ENCODE measurements at regions not wholly inside any gene's neighbourhood (a gene's known extent, or its start where the extent isn't known, plus 50 kb on each side); places are given as distances from the start of the nearest gene placed in this dataset.

DNA sequence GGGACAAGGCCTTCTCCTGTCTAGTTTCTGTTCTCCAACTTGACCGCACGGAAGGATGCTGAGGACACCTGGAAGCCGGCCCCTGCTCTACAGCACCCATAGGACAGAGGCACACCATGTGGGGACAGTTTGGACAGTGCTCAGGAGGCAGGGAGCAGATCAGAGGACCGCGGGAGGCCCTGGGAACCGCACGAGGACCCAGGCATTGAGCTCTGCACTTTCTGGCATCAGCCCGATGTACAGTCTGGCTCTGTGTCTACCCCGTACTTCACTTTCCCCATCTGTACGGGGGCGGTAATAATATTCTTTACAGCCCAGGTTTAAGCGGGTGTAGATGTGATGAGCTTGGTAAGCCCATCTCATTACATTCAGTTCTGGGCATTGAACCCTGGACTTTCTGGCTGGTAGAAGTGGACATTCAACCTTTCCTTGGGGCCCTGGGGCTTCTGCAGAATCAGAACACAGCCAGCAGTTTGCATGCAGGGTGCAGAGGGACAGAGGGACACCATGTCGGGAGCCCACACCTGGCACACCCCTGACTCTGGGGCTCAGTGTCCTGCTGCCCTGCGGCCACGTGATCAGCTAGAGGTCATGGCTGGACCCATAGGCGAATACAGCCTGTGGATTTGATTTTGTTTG is 258.7 kb downstream of the SEC14L1 start:
- H3K4me2 ChIP-seq (ENCODE audit: low read depth, low read length, poor library complexity, severe bottlenecking) = no peak overlapping the region
- H3K27ac ChIP-seq (ENCODE audit: low read depth, low read length) = no peak overlapping the region

DNA sequence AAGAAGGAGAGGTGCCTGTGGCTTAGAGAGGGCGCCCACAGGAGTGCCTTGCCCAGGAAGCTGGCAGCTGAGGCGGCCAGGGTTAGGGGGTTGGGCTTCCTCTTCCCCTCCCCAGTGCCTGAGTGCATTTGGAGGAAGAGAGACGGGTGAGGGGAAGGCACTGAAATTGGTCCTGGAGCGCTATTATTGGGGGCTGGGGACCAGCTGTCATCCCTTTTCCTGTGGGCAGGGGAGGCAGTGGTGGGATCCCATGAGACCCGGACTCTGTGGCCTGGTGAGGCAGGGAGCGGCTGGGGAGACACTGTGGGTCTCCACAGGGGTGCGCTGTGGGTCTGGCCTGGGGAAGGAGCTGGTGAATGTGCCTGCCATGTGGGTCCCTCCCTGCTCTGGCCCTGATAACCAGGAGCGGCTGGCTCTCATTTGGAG is 259.7 kb downstream of the SEC14L1 start:
- Histone ChIP-seq H2AFZ (ENCODE audit: low read depth, low read length, severe bottlenecking) (no peak overlapping the region), H3K36me3 (ENCODE audit: low read length) (no peaks in the 10 kb centered on the region), H3K9ac (ENCODE audit: low read length) (no peak overlapping the region; the same call in 1 of the 2 replicates), H3F3A (ENCODE audit: insufficient read depth) (no peaks in the 10 kb centered on the region), H3K27me3 (ENCODE audit: low read length) (no peaks in the 10 kb centered on the region), H3K79me2 (ENCODE audit: insufficient read depth, low read length) (no peaks in the 10 kb centered on the region), H3K4me3 (ENCODE audit: insufficient read depth, low read length, poor library complexity, severe bottlenecking) (no peak overlapping the region), H3K27ac (ENCODE audit: low read depth, low read length) (no peak overlapping the region), H3K9me2 (replicated peaks; ENCODE audit: insufficient read depth, low read length) (no peaks in the 10 kb centered on the region), H3K4me2 (ENCODE audit: low read depth, low read length, poor library complexity, severe bottlenecking) (no peak overlapping the region), H3K9me3 (ENCODE audit: insufficient read depth, low read length) (no peaks in the 10 kb centered on the region), H4K20me1 (ENCODE audit: low read depth, low read length) (no peaks in the 10 kb centered on the region)
- TF ChIP-seq, protein P1, sequence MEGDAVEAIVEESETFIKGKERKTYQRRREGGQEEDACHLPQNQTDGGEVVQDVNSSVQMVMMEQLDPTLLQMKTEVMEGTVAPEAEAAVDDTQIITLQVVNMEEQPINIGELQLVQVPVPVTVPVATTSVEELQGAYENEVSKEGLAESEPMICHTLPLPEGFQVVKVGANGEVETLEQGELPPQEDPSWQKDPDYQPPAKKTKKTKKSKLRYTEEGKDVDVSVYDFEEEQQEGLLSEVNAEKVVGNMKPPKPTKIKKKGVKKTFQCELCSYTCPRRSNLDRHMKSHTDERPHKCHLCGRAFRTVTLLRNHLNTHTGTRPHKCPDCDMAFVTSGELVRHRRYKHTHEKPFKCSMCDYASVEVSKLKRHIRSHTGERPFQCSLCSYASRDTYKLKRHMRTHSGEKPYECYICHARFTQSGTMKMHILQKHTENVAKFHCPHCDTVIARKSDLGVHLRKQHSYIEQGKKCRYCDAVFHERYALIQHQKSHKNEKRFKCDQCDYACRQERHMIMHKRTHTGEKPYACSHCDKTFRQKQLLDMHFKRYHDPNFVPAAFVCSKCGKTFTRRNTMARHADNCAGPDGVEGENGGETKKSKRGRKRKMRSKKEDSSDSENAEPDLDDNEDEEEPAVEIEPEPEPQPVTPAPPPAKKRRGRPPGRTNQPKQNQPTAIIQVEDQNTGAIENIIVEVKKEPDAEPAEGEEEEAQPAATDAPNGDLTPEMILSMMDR (IDR thresholded peaks at IDR 0.05; ENCODE audit: insufficient read depth, low read length, poor library complexity, severe bottlenecking) = peak; percentile 70
- no peak for TF ChIP-seq EZH2phosphoT487 (conservative IDR thresholded peaks at IDR 0.05; ENCODE audit: low read length)

More for the DNA sequence above, 258.7 kb downstream of the SEC14L1 start:
- no peaks in the 10 kb centered on the region for H3F3A ChIP-seq (ENCODE audit: insufficient read depth)
- H3K27me3 ChIP-seq (ENCODE audit: low read length) = no peaks in the 10 kb centered on the region
- H3K9me2 ChIP-seq (replicated peaks; ENCODE audit: insufficient read depth, low read length) = no peaks in the 10 kb centered on the region
- H3K4me3 ChIP-seq (ENCODE audit: insufficient read depth, low read length, poor library complexity, severe bottlenecking) = no peak overlapping the region
- TF ChIP-seq, protein P1 (IDR thresholded peaks at IDR 0.05; ENCODE audit: insufficient read depth, low read length, poor library complexity, severe bottlenecking) = no peak
- H3K36me3 ChIP-seq (ENCODE audit: low read length) = no peaks in the 10 kb centered on the region
- no peaks in the 10 kb centered on the region for H4K20me1 ChIP-seq (ENCODE audit: low read depth, low read length)
- H2AFZ ChIP-seq (ENCODE audit: low read depth, low read length, severe bottlenecking) = no peak overlapping the region
- no peak overlapping the region for H3K9ac ChIP-seq (ENCODE audit: low read length)
- H3K79me2 ChIP-seq (ENCODE audit: insufficient read depth, low read length) = no peaks in the 10 kb centered on the region
- no peaks in the 10 kb centered on the region for H3K9me3 ChIP-seq (ENCODE audit: insufficient read depth, low read length)

DNA sequence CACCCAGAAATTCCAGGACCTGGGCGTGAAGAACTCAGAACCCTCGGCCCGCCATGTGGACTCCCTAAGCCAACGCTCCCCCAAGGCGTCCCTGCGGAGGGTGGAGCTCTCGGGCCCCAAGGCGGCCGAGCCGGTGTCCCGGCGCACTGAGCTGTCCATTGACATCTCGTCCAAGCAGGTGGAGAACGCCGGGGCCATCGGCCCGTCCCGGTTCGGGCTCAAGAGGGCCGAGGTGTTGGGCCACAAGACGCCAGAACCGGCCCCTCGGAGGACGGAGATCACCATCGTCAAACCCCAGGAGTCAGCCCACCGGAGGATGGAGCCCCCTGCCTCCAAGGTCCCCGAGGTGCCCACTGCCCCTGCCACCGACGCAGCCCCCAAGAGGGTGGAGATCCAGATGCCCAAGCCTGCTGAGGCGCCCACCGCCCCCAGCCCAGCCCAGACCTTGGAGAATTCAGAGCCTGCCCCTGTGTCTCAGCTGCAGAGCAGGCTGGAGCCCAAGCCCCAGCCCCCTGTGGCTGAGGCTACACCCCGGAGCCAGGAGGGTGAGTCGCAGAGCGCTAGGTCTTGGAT is 261.5 kb downstream of the SEC14L1 start:
- Histone ChIP-seq H4K20me1 (ENCODE audit: low read depth, low read length) (no peaks in the 10 kb centered on the region), H3K36me3 (ENCODE audit: low read length) (no peaks in the 10 kb centered on the region), H3K4me3 (ENCODE audit: insufficient read depth, low read length, poor library complexity, severe bottlenecking) (no peak overlapping the region), H3K9ac (ENCODE audit: low read length) (no peak overlapping the region), H2AFZ (ENCODE audit: low read depth, low read length, severe bottlenecking) (no peak overlapping the region), H3K9me2 (replicated peaks; ENCODE audit: insufficient read depth, low read length) (no peaks in the 10 kb centered on the region), H3K9me3 (ENCODE audit: insufficient read depth, low read length) (no peaks in the 10 kb centered on the region), H3K27ac (ENCODE audit: low read depth, low read length) (no peak overlapping the region), H3F3A (ENCODE audit: insufficient read depth) (peaks cover 5% of the 10 kb centered on the region), H3K4me2 (ENCODE audit: low read depth, low read length, poor library complexity, severe bottlenecking) (no peak overlapping the region), H3K79me2 (ENCODE audit: insufficient read depth, low read length) (no peaks in the 10 kb centered on the region), H3K27me3 (ENCODE audit: low read length) (no peaks in the 10 kb centered on the region)
- TF ChIP-seq, protein P1 (IDR thresholded peaks at IDR 0.05; ENCODE audit: insufficient read depth, low read length, poor library complexity, severe bottlenecking) = no peak
- no peak for TF ChIP-seq EZH2phosphoT487 (conservative IDR thresholded peaks at IDR 0.05; ENCODE audit: low read length)
